Heart left ventricle (tissue), 13 donors: ENCODE measurements at regions not wholly inside any gene's neighbourhood (a gene's known extent, or its start where the extent isn't known, plus 50 kb on each side); places are given as distances from the start of the nearest gene placed in this dataset.

Experiments
- POLR2A ChIP-seq, 2 donors: fragments of 450-650 bp; IDR thresholded peaks; one replicate each; pipeline ENCODE4 v1.6.1; 2017; ENCODE audit warnings: antibody characterized with exemption in 2 of 2, mild to moderate bottlenecking in 2 of 2, moderate library complexity in 2 of 2
- TF ChIP-seq, protein P1 (sequence below), 12 donors: fragments of 200-600 bp; sonication (generic) in 4 of 12; IDR thresholded peaks; one replicate each; pipeline versions ENCODE4 v1.5.0 to v1.8.0; 2018 to 2022; ENCODE audit warnings: antibody characterized with exemption in 12 of 12, mild to moderate bottlenecking in 5 of 12
- donor health status: ischemic (EF 13 %, LVEDD 7.1; RV severe dilation, severe dysfunction).
- donor health status: DM: no; HTN: yes; CAD: no.
- donor health status: DM: no; HTN: no; CAD: no.
- donor health status: ischemic (EF 25% LVEDD 6.9; RV normal size, moderate dysfunction).
- donor health status: ischemic (EF 25% LVEDD 5.7; RV mildly dilated, moderate dysfunction).
- donor health status: ischemic (EF 35%, LVEDD 5.7; RV mildly dilated, moderate dysfunction).
- donor health status: nonischemic (EF 11% LVEDD 7.7; RV severe dilation, severe dysfunction).
- donor health status: DM: yes; HTN: yes; CAD: no.
- donor health status: PGD.
- donor health status: ischemic (EF 29% LVEDD 5.4; RV normal size, mild dysfunction).
- donor health status: nonischemic (EF 23%, LVEDD 6.1; RV moderate dilation, normal function).

DNA sequence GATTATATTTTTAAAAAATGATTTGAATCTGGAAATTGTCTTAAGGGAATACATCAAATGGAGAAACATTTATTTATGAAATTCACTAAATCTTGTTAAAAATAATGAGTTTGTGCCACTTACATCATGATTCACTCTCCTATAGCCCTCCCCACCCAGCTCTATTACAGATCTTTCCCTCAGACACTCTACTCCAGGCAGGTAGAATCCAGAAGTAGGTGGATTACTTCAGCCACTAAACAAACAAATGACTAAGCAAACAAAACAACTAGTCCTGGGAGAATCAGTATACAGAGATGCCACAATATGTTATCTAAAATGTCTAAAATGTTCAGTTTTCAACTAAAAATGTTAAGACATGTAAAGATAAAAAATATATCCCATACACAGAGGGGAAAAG is 608.1 kb upstream of the UBE2E2 start:
- TF ChIP-seq, protein P1, sequence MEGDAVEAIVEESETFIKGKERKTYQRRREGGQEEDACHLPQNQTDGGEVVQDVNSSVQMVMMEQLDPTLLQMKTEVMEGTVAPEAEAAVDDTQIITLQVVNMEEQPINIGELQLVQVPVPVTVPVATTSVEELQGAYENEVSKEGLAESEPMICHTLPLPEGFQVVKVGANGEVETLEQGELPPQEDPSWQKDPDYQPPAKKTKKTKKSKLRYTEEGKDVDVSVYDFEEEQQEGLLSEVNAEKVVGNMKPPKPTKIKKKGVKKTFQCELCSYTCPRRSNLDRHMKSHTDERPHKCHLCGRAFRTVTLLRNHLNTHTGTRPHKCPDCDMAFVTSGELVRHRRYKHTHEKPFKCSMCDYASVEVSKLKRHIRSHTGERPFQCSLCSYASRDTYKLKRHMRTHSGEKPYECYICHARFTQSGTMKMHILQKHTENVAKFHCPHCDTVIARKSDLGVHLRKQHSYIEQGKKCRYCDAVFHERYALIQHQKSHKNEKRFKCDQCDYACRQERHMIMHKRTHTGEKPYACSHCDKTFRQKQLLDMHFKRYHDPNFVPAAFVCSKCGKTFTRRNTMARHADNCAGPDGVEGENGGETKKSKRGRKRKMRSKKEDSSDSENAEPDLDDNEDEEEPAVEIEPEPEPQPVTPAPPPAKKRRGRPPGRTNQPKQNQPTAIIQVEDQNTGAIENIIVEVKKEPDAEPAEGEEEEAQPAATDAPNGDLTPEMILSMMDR (IDR thresholded peaks at IDR 0.05): no peak
- TF ChIP-seq POLR2A (IDR thresholded peaks at IDR 0.05): no peak
